ENCODE measurements at regions not wholly inside any gene's neighbourhood (a gene's known extent, or its start where the extent isn't known, plus 50 kb on each side); places are given as distances from the start of the nearest gene placed in this dataset.

GRCh38 chr17:65402513-65403496 lies 158.6 kb downstream of the AXIN2 start:
- no peaks in the 10 kb centered on the region for H3K9me3 Mint-ChIP-seq
- peaks cover 2% of the 10 kb centered on the region for H3K27me3 Mint-ChIP-seq (ENCODE audit: insufficient read depth, low read depth, poor library complexity)
- no peak overlapping the region for H3K27ac ChIP-seq (ENCODE audit: low read depth)
- no peak for TF ChIP-seq ZNF462 (CRISPR knock-in tag; IDR thresholded peaks at IDR 0.05)
- no peaks in the 10 kb centered on the region for H3K36me3 ChIP-seq (ENCODE audit: insufficient read depth)
- H3K4me2 ChIP-seq, result no peak overlapping the region
- H3K27ac Mint-ChIP-seq, result no peak overlapping the region
- no peak overlapping the region for H2AFZ ChIP-seq
- no peaks in the 10 kb centered on the region for H3K36me3 Mint-ChIP-seq (ENCODE audit: low read depth)
- DNase-seq (ENCODE audit: low spot score) (no peak), ATAC-seq (no peak)
- H3K4me3 Mint-ChIP-seq, result no peak overlapping the region
- no peaks in the 10 kb centered on the region for H4K20me1 ChIP-seq (replicated peaks; ENCODE audit: insufficient read depth)
- H3K4me1 ChIP-seq (ENCODE audit: insufficient read depth), result 0 out of 2 replicates have a peak, but pooled peaks cover 4% of the 10 kb centered on the region
- H3F3A ChIP-seq (replicated peaks; ENCODE audit: low read depth), result no peaks in the 10 kb centered on the region
- no peaks in the 10 kb centered on the region for H3K27me3 ChIP-seq (ENCODE audit: insufficient read depth)
- peaks cover 11% of the 10 kb centered on the region; the same call in 2 of the 3 replicates for H3K4me1 Mint-ChIP-seq
- no peaks in the 10 kb centered on the region for H3K9me2 ChIP-seq (ENCODE audit: insufficient read depth)
- no peaks in the 10 kb centered on the region for H3K79me2 ChIP-seq (replicated peaks; ENCODE audit: insufficient read depth)
- H3K4me3 ChIP-seq, result no peak overlapping the region

- no peak for ATAC-seq
- Mint-ChIP-seq H3K36me3 (ENCODE audit: low read depth) (no peaks in the 10 kb centered on the region), H3K4me1 (peaks cover 11% of the 10 kb centered on the region; the same call in 2 of the 3 replicates), H3K4me3 (no peak overlapping the region), H3K27me3 (ENCODE audit: insufficient read depth, low read depth, poor library complexity) (peaks cover 2% of the 10 kb centered on the region), H3K9me3 (no peaks in the 10 kb centered on the region), H3K27ac (no peak overlapping the region)
- Histone ChIP-seq H3K27ac (ENCODE audit: low read depth) (no peak overlapping the region), H3K4me1 (ENCODE audit: insufficient read depth) (0 out of 2 replicates have a peak, but pooled peaks cover 4% of the 10 kb centered on the region), H4K20me1 (replicated peaks; ENCODE audit: insufficient read depth) (no peaks in the 10 kb centered on the region), H3K36me3 (ENCODE audit: insufficient read depth) (no peaks in the 10 kb centered on the region), H3K4me2 (no peak overlapping the region), H3K27me3 (ENCODE audit: insufficient read depth) (no peaks in the 10 kb centered on the region), H3F3A (replicated peaks; ENCODE audit: low read depth) (no peaks in the 10 kb centered on the region), H2AFZ (no peak overlapping the region), H3K9me2 (ENCODE audit: insufficient read depth) (no peaks in the 10 kb centered on the region), H3K4me3 (no peak overlapping the region), H3K79me2 (replicated peaks; ENCODE audit: insufficient read depth) (no peaks in the 10 kb centered on the region)
- no peak for DNase-seq (ENCODE audit: low spot score)
- TF ChIP-seq ZNF114 (CRISPR knock-in tag; IDR thresholded peaks at IDR 0.05) (no peak), JUNB (IDR thresholded peaks at IDR 0.05; ENCODE audit: unreplicated experiment) (no peak), CTCF (conservative IDR thresholded peaks at IDR 0.05; ENCODE audit: low read depth in 2 of 2) (no peak), ETS1 (IDR thresholded peaks at IDR 0.05) (no peak), EZH2 (IDR thresholded peaks at IDR 0.05; ENCODE audit: low read depth, unreplicated experiment) (no peak), CREB1 (CRISPR knock-in tag; IDR thresholded peaks at IDR 0.05; ENCODE audit: low read depth) (no peak), POLR2AphosphoS5 (IDR thresholded peaks at IDR 0.05; ENCODE audit: low read depth) (no peak)
Measured at GRCh38 chr17:65401561-65401960, 159.9 kb downstream of the AXIN2 start.
